Transverse colon (tissue), 4 donors: ENCODE measurements at regions not wholly inside any gene's neighbourhood (a gene's known extent, or its start where the extent isn't known, plus 50 kb on each side); places are given as distances from the start of the nearest gene placed in this dataset.

Experiments
- POLR2AphosphoS5 ChIP-seq, 3 donors: sonication (generic); formaldehyde crosslinking; IDR thresholded peaks; one replicate each; pipeline ENCODE4 v1.6.1; 2016; ENCODE audit warnings: antibody characterized with exemption in 3 of 3
- TF ChIP-seq, protein P1 (sequence below), 5 experiments: fragments of 200-600 bp in 3 of 5; fragments of 450-650 bp in 2 of 5; sonication (generic) in 3 of 5; IDR thresholded peaks; 1 replicate in 2 of 5; 2 replicates in 3 of 5; pipeline ENCODE4 v1.5.1; 2016 to 2017; ENCODE audit warnings: antibody characterized with exemption in 5 of 5, inconsistent platforms in 3 of 5, mild to moderate bottlenecking in 2 of 5, moderate library complexity in 1 of 5

DNA sequence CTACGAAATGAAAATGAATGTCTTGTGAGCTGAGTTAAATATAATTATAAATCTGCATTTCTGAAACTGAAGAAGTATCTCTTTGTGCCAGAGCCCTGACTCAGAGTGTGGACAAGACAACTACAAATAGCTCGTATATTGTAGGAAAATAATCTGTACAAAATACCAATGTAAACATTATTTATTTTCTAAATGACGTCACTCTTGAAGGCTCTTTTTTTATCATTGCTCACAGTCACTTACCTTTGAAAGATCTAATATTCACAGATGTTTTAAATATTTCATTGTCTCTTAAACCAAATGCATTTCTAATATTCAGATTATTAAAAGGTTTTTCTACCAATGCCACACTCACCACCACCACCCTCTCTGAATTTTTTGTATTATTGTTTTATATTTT is 226.1 kb downstream of the SLCO4C1 start:
- TF ChIP-seq, protein P1, sequence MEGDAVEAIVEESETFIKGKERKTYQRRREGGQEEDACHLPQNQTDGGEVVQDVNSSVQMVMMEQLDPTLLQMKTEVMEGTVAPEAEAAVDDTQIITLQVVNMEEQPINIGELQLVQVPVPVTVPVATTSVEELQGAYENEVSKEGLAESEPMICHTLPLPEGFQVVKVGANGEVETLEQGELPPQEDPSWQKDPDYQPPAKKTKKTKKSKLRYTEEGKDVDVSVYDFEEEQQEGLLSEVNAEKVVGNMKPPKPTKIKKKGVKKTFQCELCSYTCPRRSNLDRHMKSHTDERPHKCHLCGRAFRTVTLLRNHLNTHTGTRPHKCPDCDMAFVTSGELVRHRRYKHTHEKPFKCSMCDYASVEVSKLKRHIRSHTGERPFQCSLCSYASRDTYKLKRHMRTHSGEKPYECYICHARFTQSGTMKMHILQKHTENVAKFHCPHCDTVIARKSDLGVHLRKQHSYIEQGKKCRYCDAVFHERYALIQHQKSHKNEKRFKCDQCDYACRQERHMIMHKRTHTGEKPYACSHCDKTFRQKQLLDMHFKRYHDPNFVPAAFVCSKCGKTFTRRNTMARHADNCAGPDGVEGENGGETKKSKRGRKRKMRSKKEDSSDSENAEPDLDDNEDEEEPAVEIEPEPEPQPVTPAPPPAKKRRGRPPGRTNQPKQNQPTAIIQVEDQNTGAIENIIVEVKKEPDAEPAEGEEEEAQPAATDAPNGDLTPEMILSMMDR (IDR thresholded peaks at IDR 0.05): no peak
- TF ChIP-seq POLR2AphosphoS5 (IDR thresholded peaks at IDR 0.05): no peak
